Activated gamma-delta T cell treated with Interleukin-2 at 50 U/mL for 16 hours (primary cell): ENCODE measurements at regions not wholly inside any gene's neighbourhood (a gene's known extent, or its start where the extent isn't known, plus 50 kb on each side); places are given as distances from the start of the nearest gene placed in this dataset.

Source experiments
- DNase-seq: peaks from one replicate; pipeline ENCODE4 v3.0.0-alpha.2; 2020

- no peak for DNase-seq
Observed at GRCh38 chr9:12625844-12626243, 67.3 kb upstream of the TYRP1 start.

GRCh38 chr9:12627096-12627495, 66.1 kb upstream of the TYRP1 start:
- no peak for DNase-seq

- DNase-seq, result no peak
Observed at GRCh38 chr9:12628546-12628945, 64.6 kb upstream of the TYRP1 start.

GRCh38 chr9:12629067-12629466, 64.1 kb upstream of the TYRP1 start:
- DNase-seq, result no peak

GRCh38 chr9:12631866-12632265, 61.3 kb upstream of the TYRP1 start:
- DNase-seq, result no peak

- DNase-seq, result no peak
Observed at GRCh38 chr9:12633016-12633765, 60.0 kb upstream of the TYRP1 start.

- no peak for DNase-seq
Observed at GRCh38 chr9:12640016-12640587, 53.1 kb upstream of the TYRP1 start.

- DNase-seq, result no peak
Observed at GRCh38 chr9:12640866-12641636, 52.1 kb upstream of the TYRP1 start.
